Activated B cell treated with CpG ODN at 0.5 μM for 24 hours (primary cell): ENCODE measurements at regions not wholly inside any gene's neighbourhood (a gene's known extent, or its start where the extent isn't known, plus 50 kb on each side); places are given as distances from the start of the nearest gene placed in this dataset.

Experiments used
- ATAC-seq: fragments of 200-7000 bp; cut with Tn5 transposase; one replicate; pipeline ENCODE4 v1.10.0; 2021; ENCODE audit warnings: low read depth, mild to moderate bottlenecking, moderate library complexity
- CTCF ChIA-PET: fragments of 350-600 bp; sonication (Branson Sonifier 250); formaldehyde crosslinking; loops from one replicate; lab custom pipeline; 2021; ENCODE audit warnings: antibody characterized with exemption; lab: Charles Lee
- POLR2A ChIA-PET: fragments of 350-600 bp; sonication (Branson Sonifier 250); formaldehyde crosslinking; loops from one replicate; lab custom pipeline; 2021; ENCODE audit warnings: antibody characterized with exemption; lab: Charles Lee
- DNase-seq: peaks from one replicate; pipeline ENCODE4 v3.0.0; 2022
- H3K27ac Mint-ChIP-seq: one replicate; pipeline ENCODE4 v1.8.0; 2020; ENCODE audit warnings: mixed read lengths
- H3K27me3 Mint-ChIP-seq: one replicate; pipeline ENCODE4 v1.8.0; 2021; ENCODE audit warnings: mixed read lengths
- H3K36me3 Mint-ChIP-seq: one replicate; pipeline ENCODE4 v1.8.0; 2021; ENCODE audit warnings: low read depth, mixed read lengths
- H3K4me1 Mint-ChIP-seq: one replicate; pipeline ENCODE4 v1.8.0; 2021; ENCODE audit warnings: mixed read lengths
- H3K4me3 Mint-ChIP-seq: one replicate; pipeline ENCODE4 v1.8.0; 2020; ENCODE audit warnings: mild to moderate bottlenecking, mixed read lengths
- H3K9me3 Mint-ChIP-seq: one replicate; pipeline ENCODE4 v1.8.0; 2020; ENCODE audit warnings: mixed read lengths
- CTCF ChIP-seq: fragments of 200-600 bp; IDR thresholded peaks from one replicate; pipeline ENCODE4 v1.8.0; 2022; ENCODE audit warnings: antibody characterized with exemption, mild to moderate bottlenecking
- intact Hi-C: fragments of 100-400 bp; cut with micrococcal nuclease; formaldehyde crosslinking; loops from one replicate; pipeline ENCODE4 v1.15.1; 2024

- Mint-ChIP-seq H3K27ac (no peak overlapping the region), H3K36me3 (no peaks in the 10 kb centered on the region), H3K9me3 (peaks cover 7% of the 10 kb centered on the region), H3K27me3 (no peaks in the 10 kb centered on the region), H3K4me1 (peaks cover 19% of the 10 kb centered on the region), H3K4me3 (no peak overlapping the region)
- intact Hi-C loops: no loop called here
- ATAC-seq: no peak
- CTCF ChIA-PET: no interaction called here
- no peak for DNase-seq
- POLR2A ChIA-PET: no interaction called here
- no peak for TF ChIP-seq CTCF
Measured at GRCh38 chr7:131268906-131269305, 58.8 kb upstream of the MKLN1 start.

GRCh38 chr7:131272086-131272485 lies 55.6 kb upstream of the MKLN1 start:
- H3K36me3 Mint-ChIP-seq: no peaks in the 10 kb centered on the region
- H3K9me3 Mint-ChIP-seq: peaks cover 7% of the 10 kb centered on the region
- no peaks in the 10 kb centered on the region for H3K27me3 Mint-ChIP-seq
- no peak for DNase-seq
- ChIA-PET CTCF (no interaction called here), POLR2A (no interaction called here)
- H3K4me1 Mint-ChIP-seq: peaks cover 7% of the 10 kb centered on the region
- no peak overlapping the region for H3K27ac Mint-ChIP-seq
- intact Hi-C loops: no loop called here
- no peak for TF ChIP-seq CTCF
- ATAC-seq: no peak
- H3K4me3 Mint-ChIP-seq: no peak overlapping the region

- H3K4me3 Mint-ChIP-seq: no peak overlapping the region
- no peak for ATAC-seq
- H3K9me3 Mint-ChIP-seq: peaks cover 4% of the 10 kb centered on the region
- no peak overlapping the region for H3K27ac Mint-ChIP-seq
- intact Hi-C loops: no loop called here
- H3K4me1 Mint-ChIP-seq: peaks cover 7% of the 10 kb centered on the region
- no peaks in the 10 kb centered on the region for H3K36me3 Mint-ChIP-seq
- no peaks in the 10 kb centered on the region for H3K27me3 Mint-ChIP-seq
- POLR2A ChIA-PET: no interaction called here
- CTCF ChIA-PET: no interaction called here
- TF ChIP-seq CTCF: no peak
- no peak for DNase-seq
Measured at GRCh38 chr7:131274986-131275385, 52.7 kb upstream of the MKLN1 start.

- ATAC-seq (no peak), DNase-seq (no peak)
- intact Hi-C loops: no loop called here
- Mint-ChIP-seq H3K27ac (no peak overlapping the region), H3K4me3 (no peak overlapping the region), H3K27me3 (no peaks in the 10 kb centered on the region), H3K4me1 (peaks cover 7% of the 10 kb centered on the region), H3K36me3 (no peaks in the 10 kb centered on the region), H3K9me3 (peaks cover 4% of the 10 kb centered on the region)
- POLR2A ChIA-PET: no interaction called here
- TF ChIP-seq CTCF: no peak
- CTCF ChIA-PET: no interaction called here
Measured at GRCh38 chr7:131276190-131276589, 51.5 kb upstream of the MKLN1 start.

- CTCF ChIA-PET: interaction anchor here (0.6 kb wide), 1 partner anchor 207 kb away, joined by 3 read pairs; no protein-coding TSS in a partner anchor
Measured at GRCh38 chr7:131276748-131277147, 50.9 kb upstream of the MKLN1 start.

More at GRCh38 chr7:131276748-131277147, 50.9 kb upstream of the MKLN1 start:
- H3K4me3 Mint-ChIP-seq: no peak overlapping the region
- no peak for ATAC-seq
- intact Hi-C loops: no loop called here
- H3K27ac Mint-ChIP-seq: no peak overlapping the region
- no peaks in the 10 kb centered on the region for H3K36me3 Mint-ChIP-seq
- POLR2A ChIA-PET: no interaction called here
- no peak for DNase-seq
- TF ChIP-seq CTCF: no peak
- peaks cover 7% of the 10 kb centered on the region for H3K4me1 Mint-ChIP-seq
- peaks cover 4% of the 10 kb centered on the region for H3K9me3 Mint-ChIP-seq
- H3K27me3 Mint-ChIP-seq: no peaks in the 10 kb centered on the region
